HG02798 (cell line): ENCODE measurements at regions not wholly inside any gene's neighbourhood (a gene's known extent, or its start where the extent isn't known, plus 50 kb on each side); places are given as distances from the start of the nearest gene placed in this dataset.
"Not testable (repeated sequence)": the region's sequence is repeated elsewhere in the genome, so short reads cannot be mapped to it uniquely, and the experiment has no call there.

Source experiments
- ATAC-seq: cut with Tn5 transposase; IDR thresholded peaks from one replicate; pipeline ENCODE4 v1.9.1; 2021; ENCODE audit warnings: mild to moderate bottlenecking; ENCODE audit not compliant: unreplicated experiment, poor library complexity

GRCh38 chr5:111922344-111922743 lies 165.3 kb upstream of the NREP start:
- ATAC-seq: no peak

GRCh38 chr5:111921691-111922090 lies 164.7 kb upstream of the NREP start:
- ATAC-seq: not testable (repeated sequence)

- ATAC-seq: no peak
Observed at GRCh38 chr5:111914966-111915636, 158.1 kb upstream of the NREP start.

DNA sequence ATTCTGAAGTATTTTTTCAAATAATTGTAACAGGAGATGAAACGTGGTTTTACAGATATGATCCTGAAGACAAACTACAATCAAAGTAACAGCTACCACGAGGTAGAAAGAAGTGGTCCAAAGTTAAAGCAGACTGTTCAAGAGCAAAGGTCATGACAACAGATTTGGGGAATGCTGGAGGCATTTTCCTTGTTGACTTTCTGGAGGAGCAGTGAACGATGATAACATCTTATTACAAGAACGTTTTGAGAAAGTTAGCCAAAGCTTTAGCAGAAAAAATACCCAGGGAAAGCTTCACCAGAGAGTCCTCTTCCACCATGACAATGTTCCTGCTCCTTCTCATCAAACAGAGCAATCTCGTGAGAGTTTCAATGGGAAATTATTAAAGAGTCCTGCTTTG lies 145.4 kb upstream of the NREP start:
- ATAC-seq: no peak

GRCh38 chr5:111901296-111901695 lies 144.3 kb upstream of the NREP start:
- no peak for ATAC-seq

- no peak for ATAC-seq
Observed at GRCh38 chr5:111892949-111893348, 136.0 kb upstream of the NREP start.

DNA sequence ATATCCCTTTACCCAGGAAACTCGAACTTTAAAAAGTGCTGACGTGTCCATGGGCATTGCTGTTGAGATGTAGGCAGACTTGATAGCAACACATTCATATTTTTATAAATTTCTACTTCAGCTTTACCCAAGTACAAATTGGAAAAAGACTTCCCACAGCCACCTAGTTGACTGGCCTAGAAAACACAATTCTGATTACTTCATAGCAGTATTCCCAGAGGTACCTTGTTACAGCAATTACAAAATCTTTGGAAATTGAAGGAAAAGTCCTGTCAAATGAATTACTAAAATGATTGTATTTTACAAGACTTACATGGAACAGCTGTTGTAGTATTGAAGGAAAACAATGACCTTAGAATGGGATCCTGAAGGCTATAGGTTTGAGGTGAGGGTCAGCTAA lies 130.7 kb upstream of the NREP start:
- ATAC-seq: no peak

- no peak for ATAC-seq
Observed at GRCh38 chr5:111869681-111870080, 112.7 kb upstream of the NREP start.

GRCh38 chr5:111865356-111865755 lies 108.4 kb upstream of the NREP start:
- no peak for ATAC-seq

- ATAC-seq: no peak
Observed at GRCh38 chr5:111863801-111864200, 106.8 kb upstream of the NREP start.

DNA sequence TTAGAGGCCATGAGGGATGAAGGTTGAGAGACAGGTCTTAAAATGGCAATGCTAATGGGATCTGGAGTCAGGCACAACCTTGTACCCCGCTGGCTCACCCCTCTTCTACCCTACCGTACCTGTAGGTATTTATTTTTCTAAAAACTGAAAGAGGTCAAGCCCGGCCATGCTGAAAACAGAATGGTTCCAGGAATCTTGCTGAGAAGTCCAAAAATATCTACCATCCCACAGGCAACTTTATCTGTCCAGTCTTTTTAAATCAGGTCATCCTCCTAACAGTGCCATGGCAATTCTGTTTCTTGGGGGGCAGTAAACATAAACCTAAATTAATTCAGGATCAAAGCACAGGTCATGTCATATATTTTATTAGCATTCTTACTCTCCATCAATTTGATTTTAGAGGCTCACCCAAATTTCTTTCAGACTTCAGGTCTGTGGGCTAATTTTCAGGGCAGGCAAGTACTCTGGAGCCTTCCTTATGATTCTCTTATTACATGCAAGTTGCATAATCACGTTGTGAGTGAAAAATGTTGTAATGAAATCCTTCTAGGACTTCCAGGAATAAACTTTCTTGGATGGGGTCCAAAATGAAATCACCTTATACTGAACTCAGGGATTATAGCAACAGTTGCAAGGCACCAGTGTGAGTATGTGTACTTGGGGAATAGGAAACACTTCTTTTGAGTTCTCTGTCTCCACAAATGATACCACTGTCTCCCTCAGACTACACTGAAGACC lies 102.7 kb upstream of the NREP start:
- no peak for ATAC-seq

- no peak for ATAC-seq
Observed at GRCh38 chr5:111859031-111859430, 102.0 kb upstream of the NREP start.

DNA sequence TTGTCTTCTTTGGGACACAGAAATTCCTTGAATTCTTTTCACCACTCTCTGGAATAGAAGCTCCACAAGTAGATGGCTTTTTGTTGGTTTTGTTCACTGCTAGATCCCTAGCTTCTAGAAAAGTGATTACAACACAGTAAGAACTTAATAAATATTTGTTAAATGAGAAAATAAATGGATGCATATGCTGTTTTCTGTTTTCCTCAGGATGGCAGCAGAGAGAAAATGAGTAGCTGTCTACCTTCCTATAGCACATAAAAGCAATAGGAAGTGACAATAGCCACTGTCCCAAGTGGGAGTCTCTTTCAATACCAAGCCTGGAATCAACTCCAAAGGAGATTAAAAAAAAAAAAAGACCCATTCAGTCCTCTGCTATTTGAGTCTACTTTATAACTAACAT lies 100.6 kb upstream of the NREP start:
- no peak for ATAC-seq

- ATAC-seq: no peak
Observed at GRCh38 chr5:111856876-111857466, 100.0 kb upstream of the NREP start.

GRCh38 chr5:111855356-111855755 lies 98.4 kb upstream of the NREP start:
- no peak for ATAC-seq

DNA sequence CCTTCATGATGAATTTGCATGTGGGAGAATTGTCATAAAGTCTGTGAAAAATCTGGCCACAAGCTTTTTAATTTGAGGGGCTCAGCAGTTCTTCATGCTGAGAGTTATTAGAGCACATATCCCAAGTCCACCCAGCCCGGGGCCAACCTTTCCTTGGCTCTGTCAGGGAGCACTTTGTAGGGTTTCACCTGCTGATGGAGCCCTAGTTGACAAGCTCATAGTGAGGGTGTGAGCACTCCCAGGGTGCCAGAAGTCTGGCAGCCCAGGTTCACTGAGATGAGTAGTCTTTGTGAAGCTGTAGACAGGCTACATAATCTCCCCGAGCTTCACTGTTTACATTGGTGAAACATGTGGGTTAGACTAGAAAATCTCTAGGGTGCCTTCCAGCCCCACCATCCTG lies 97.2 kb upstream of the NREP start:
- peak; percentile 9 for ATAC-seq

GRCh38 chr5:111853748-111854147 lies 96.8 kb upstream of the NREP start:
- peak; percentile 61 for ATAC-seq

DNA sequence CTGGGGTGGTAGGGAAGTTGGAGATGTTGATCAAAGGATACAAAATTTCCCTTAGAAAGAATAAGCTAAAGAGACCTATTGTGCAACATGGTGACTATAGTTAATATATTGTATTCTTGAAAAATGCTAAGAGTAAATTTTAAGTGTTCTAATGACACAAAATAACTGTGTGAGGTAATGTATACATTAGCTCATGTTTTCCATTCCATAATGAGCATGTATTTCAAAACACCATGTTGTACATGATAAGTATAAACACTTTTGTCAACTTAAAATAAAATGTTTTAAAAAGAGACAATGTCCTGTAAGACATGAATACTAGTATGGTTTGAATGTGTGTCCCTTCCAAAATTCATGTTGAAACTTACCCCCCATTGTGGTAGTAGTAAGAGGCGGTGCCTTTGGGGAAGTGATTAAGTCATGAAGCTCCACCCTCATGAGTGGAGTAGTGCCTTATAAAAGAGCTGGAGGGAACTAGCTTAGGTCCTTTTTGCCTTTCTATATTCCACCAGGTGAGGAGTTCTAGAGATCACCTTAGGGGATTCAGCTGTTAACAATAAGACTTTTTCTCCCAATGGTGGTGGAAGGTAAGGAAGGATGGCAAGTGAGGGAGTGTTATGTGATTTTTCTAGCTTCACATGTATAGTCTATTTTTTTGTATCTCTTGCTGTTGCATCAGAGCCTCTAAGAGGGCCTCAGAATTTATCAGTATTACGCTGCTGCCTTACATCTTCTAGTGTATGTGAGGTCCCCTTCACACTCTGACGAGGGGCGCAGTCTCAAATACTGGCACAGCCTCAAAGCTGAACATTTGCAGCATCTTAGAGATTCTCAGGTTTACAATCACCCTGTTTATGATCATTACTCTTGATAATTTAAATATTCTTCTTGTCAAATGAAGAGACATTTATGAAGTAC lies 94.9 kb upstream of the NREP start:
- no peak for ATAC-seq

- no peak for ATAC-seq
Observed at GRCh38 chr5:111848476-111848875, 91.5 kb upstream of the NREP start.

DNA sequence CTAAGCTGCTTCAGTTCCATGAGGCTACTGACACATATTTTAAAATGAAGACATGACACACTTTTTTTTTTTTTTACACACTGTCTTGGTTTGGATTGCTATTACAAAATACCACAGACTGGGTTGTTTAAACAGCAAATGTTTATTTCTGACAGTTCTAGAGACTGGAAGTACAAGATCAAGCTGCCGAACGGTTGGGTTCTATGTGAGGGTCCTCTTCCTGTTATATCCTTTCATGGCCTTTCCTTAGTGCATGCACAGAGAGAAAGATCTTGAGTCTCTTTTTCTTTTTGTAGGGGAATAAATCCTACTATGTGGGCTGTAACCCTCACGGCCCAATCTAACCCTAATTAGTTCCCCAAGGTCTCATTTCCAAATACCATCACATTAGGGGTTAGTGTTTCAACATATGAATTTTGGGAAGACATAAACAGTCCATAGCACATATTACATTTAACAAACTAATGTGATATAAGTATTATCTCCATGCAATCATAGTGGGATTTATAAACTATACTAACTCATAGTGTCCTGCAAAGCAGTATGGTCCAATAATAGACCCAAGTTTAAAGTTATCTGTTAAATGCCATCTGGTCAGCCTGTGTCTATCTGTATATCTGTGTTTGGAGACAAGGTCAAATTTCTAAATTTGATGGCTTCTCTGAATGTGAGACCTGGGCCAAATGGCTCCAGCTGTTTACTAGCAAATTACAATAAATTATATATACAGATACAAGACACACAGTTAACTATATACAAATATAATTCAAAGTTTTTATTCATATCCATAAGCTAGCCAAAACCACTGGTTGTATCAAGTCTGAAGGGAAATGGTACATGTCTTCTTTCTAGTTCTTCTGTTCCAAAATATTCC lies 90.3 kb upstream of the NREP start:
- ATAC-seq: no peak
